A673 (cell line): ENCODE measurements at regions not wholly inside any gene's neighbourhood (a gene's known extent, or its start where the extent isn't known, plus 50 kb on each side); places are given as distances from the start of the nearest gene placed in this dataset.

Source experiments
- BruUV-seq: library from RNA; stranded (reverse); fragments of 400-500 nt; replicated peaks from 2 replicates; lab custom pipeline; 2021; lab: Mats Ljungman, UMichigan
- CTCF ChIA-PET: fragments of 300-600 bp; sonication (Branson Sonifier 250); formaldehyde crosslinking; loops from one replicate; lab custom pipeline; 2022; ENCODE audit warnings: antibody characterized with exemption; lab: Charles Lee
- POLR2A ChIA-PET: fragments of 300-600 bp; sonication (Branson Sonifier 250); formaldehyde crosslinking; loops from one replicate; lab custom pipeline; 2022; ENCODE audit warnings: antibody characterized with exemption; ENCODE audit not compliant: low non-redundant PET; lab: Charles Lee
- DNase-seq: peaks from one replicate; pipeline ENCODE4 v3.0.0-alpha.2; 2015; ENCODE audit warnings: low spot score
- H3K27ac ChIP-seq: fragments of 200-600 bp; sonication (generic); 2 replicates; pipeline ENCODE4 v1.5.1; 2016; ENCODE audit warnings: mixed run types, low read depth, mild to moderate bottlenecking, mixed read lengths, antibody characterized with exemption, low read length; ENCODE audit not compliant: poor library complexity, severe bottlenecking
- H3K27me3 ChIP-seq: fragments of 200-600 bp; sonication (generic); replicated peaks from 2 replicates; pipeline ENCODE4 v1.6.1; 2017; ENCODE audit warnings: mixed run types, low read depth, mild to moderate bottlenecking, mixed read lengths, antibody characterized with exemption, low read length; ENCODE audit not compliant: insufficient read depth, poor library complexity
- H3K36me3 ChIP-seq: fragments of 200-600 bp; sonication (generic); 2 replicates; pipeline ENCODE4 v1.6.1; 2016; ENCODE audit warnings: mixed run types, mild to moderate bottlenecking, mixed read lengths, antibody characterized with exemption, low read length; ENCODE audit not compliant: insufficient read depth, poor library complexity, severe bottlenecking
- H3K4me1 ChIP-seq: fragments of 200-600 bp; sonication (generic); 2 replicates; pipeline ENCODE4 v1.6.1; 2017; ENCODE audit warnings: mixed run types, mild to moderate bottlenecking, mixed read lengths, antibody characterized with exemption, low read length; ENCODE audit not compliant: insufficient read depth, poor library complexity, severe bottlenecking
- H3K4me3 ChIP-seq: fragments of 200-600 bp; sonication (generic); 2 replicates; pipeline ENCODE4 v1.5.1; 2016; ENCODE audit warnings: low read depth, mixed run types, mild to moderate bottlenecking, mixed read lengths, low read length; ENCODE audit not compliant: poor library complexity, severe bottlenecking
- H3K9me3 ChIP-seq: fragments of 200-600 bp; sonication (generic); 2 replicates; pipeline ENCODE4 v1.6.1; 2016; ENCODE audit warnings: mixed run types, low read depth, mild to moderate bottlenecking, mixed read lengths, antibody characterized with exemption, low read length; ENCODE audit not compliant: poor library complexity, severe bottlenecking
- CTCF ChIP-seq: fragments of 300-800, 200-600 bp; sonication (generic); conservative IDR thresholded peaks from 2 replicates; pipeline ENCODE4 v1.5.1; 2017; ENCODE audit warnings: low read depth, mild to moderate bottlenecking, antibody characterized with exemption, low read length, moderate library complexity, mixed read lengths
- EZH2 ChIP-seq: fragments of 200-600 bp; sonication (generic); IDR thresholded peaks from 2 replicates; pipeline ENCODE4 v1.6.1; 2017; ENCODE audit warnings: borderline replicate concordance, low read depth, mild to moderate bottlenecking, mixed read lengths, antibody characterized with exemption, low read length; ENCODE audit not compliant: poor library complexity, severe bottlenecking
- intact Hi-C: fragments of 100-400 bp; cut with micrococcal nuclease; formaldehyde crosslinking; loops from one replicate; pipeline ENCODE4 v1.10.0; 2022; ENCODE audit not compliant: unreplicated experiment

GRCh38 chr10:52637592-52637991, 135.0 kb downstream of the MBL2 start:
- Histone ChIP-seq H3K27me3 (no peaks in the 10 kb centered on the region), H3K4me1 (peaks cover 10% of the 10 kb centered on the region), H3K36me3 (no peaks in the 10 kb centered on the region), H3K9me3 (no peaks in the 10 kb centered on the region), H3K27ac (no peak overlapping the region), H3K4me3 (no peak overlapping the region)
- intact Hi-C loops: no loop called here
- ChIA-PET POLR2A (no interaction called here), CTCF (no interaction called here)
- no TSS peak for BruUV-seq
- DNase-seq: no peak
- TF ChIP-seq EZH2 (no peak), CTCF (no peak)

GRCh38 chr10:52639652-52640051, 132.9 kb downstream of the MBL2 start:
- POLR2A ChIA-PET: no interaction called here

GRCh38 chr10:52642208-52642607, 130.4 kb downstream of the MBL2 start:
- DNase-seq: no peak
- H3K4me3 ChIP-seq: no peak overlapping the region
- H3K27me3 ChIP-seq: no peaks in the 10 kb centered on the region
- no TSS peak for BruUV-seq
- H3K9me3 ChIP-seq: no peaks in the 10 kb centered on the region
- H3K36me3 ChIP-seq: no peaks in the 10 kb centered on the region
- POLR2A ChIA-PET: no interaction called here
- no peaks in the 10 kb centered on the region for H3K4me1 ChIP-seq
- CTCF ChIA-PET: no interaction called here
- H3K27ac ChIP-seq: no peak overlapping the region
- intact Hi-C loops: no loop called here
- TF ChIP-seq EZH2 (no peak), CTCF (no peak)

More at GRCh38 chr10:52639652-52640051, 132.9 kb downstream of the MBL2 start:
- Histone ChIP-seq H3K27ac (no peak overlapping the region), H3K27me3 (no peaks in the 10 kb centered on the region), H3K36me3 (no peaks in the 10 kb centered on the region), H3K4me3 (no peak overlapping the region), H3K4me1 (no peaks in the 10 kb centered on the region), H3K9me3 (no peaks in the 10 kb centered on the region)
- TF ChIP-seq CTCF: no peak
- TF ChIP-seq EZH2: no peak
- intact Hi-C loops: no loop called here
- CTCF ChIA-PET: no interaction called here
- DNase-seq: no peak
- no TSS peak for BruUV-seq
